GM12878 (cell line): ENCODE measurements at regions not wholly inside any gene's neighbourhood (a gene's known extent, or its start where the extent isn't known, plus 50 kb on each side); places are given as distances from the start of the nearest gene placed in this dataset.

Experiments
- ATAC-seq: fragments of 200-7000 bp; cut with Tn5 transposase; 3 replicates; pipeline ENCODE4 v1.9.1; 2020; ENCODE audit warnings: mild to moderate bottlenecking, moderate library complexity
- BruUV-seq: library from RNA; stranded (reverse); fragments of 400-500 nt; replicated peaks from 2 replicates; lab custom pipeline; 2021; lab: Mats Ljungman, UMichigan
- CTCF ChIA-PET: fragments of 300-600 bp; sonication (Branson Sonifier 250); formaldehyde crosslinking; extraction: SDS; loops from one replicate; lab custom pipeline; 2021; ENCODE audit warnings: inconsistent platforms; lab: Yijun Ruan, JAX
- POLR2A ChIA-PET: fragments of 350-600 bp; formaldehyde crosslinking; extraction: SDS; loops from one replicate; lab custom pipeline; 2021; ENCODE audit warnings: inconsistent platforms; lab: Charles Lee
- RAD21 ChIA-PET: fragments of 300-600 bp; sonication (Branson Sonifier 250); formaldehyde crosslinking; loops from one replicate; lab custom pipeline; 2023; ENCODE audit warnings: antibody characterized with exemption; ENCODE audit not compliant: unreplicated experiment; lab: Charles Lee
- SMC1A ChIA-PET: fragments of 300-600 bp; sonication (Branson Sonifier 250); formaldehyde crosslinking; loops from one replicate; lab custom pipeline; 2023; ENCODE audit not compliant: unreplicated experiment, uncharacterized antibody; lab: Charles Lee
- DNase-seq: peaks from one replicate; pipeline ENCODE4 v3.0.0-alpha.2; 2011; ENCODE audit warnings: low read depth, low spot score
- FAIRE-seq: peaks from 3 replicates; lab custom pipeline; 2011; peaks lifted over from hg19 to GRCh38; lab: Jason Lieb, UNC
- H2AFZ ChIP-seq: 2 replicates; pipeline ENCODE4 v1.6.0; 2011; ENCODE audit warnings: low read depth, low read length, control low read depth; ENCODE audit not compliant: control insufficient read depth
- H3K27ac ChIP-seq: 2 replicates; pipeline ENCODE4 v1.5.1; 2011; ENCODE audit warnings: control low read depth; ENCODE audit not compliant: control insufficient read depth, insufficient read depth
- H3K27me3 ChIP-seq, 2 experiments: replicated peaks in 1 of 2; 2 replicates each; pipeline versions ENCODE4 v1.6.0 to v1.6.1; 2011; ENCODE audit warnings: low read length in 1 of 2; ENCODE audit not compliant: control insufficient read depth in 2 of 2, insufficient read depth in 2 of 2
- H3K36me3 ChIP-seq, 2 experiments: 2 replicates each; pipeline ENCODE4 v1.5.1; 2011; ENCODE audit warnings: low read length in 1 of 2; ENCODE audit not compliant: control insufficient read depth in 2 of 2, insufficient read depth in 2 of 2
- H3K4me1 ChIP-seq: 2 replicates; pipeline ENCODE4 v1.6.1; 2011; ENCODE audit warnings: mild to moderate bottlenecking, low read length, moderate library complexity, mixed read lengths; ENCODE audit not compliant: control insufficient read depth, insufficient read depth
- H3K4me2 ChIP-seq: 2 replicates; pipeline ENCODE4 v1.6.0; 2011; ENCODE audit warnings: control low read depth; ENCODE audit not compliant: control insufficient read depth, insufficient read depth
- H3K4me3 ChIP-seq: fragments of 200-600 bp; sonication (generic); 2 replicates; pipeline ENCODE4 v1.5.1; 2016
- H3K79me2 ChIP-seq: 2 replicates; pipeline ENCODE4 v1.6.0; 2011; ENCODE audit warnings: low read length; ENCODE audit not compliant: control insufficient read depth, insufficient read depth
- H3K9ac ChIP-seq: 2 replicates; pipeline ENCODE4 v1.8.0; 2011; ENCODE audit warnings: low read length, control low read depth, mixed read lengths; ENCODE audit not compliant: control insufficient read depth, insufficient read depth
- H3K9me3 ChIP-seq: replicated peaks from 3 replicates; pipeline ENCODE4 v1.5.1; 2011; ENCODE audit warnings: mild to moderate bottlenecking, low read length; ENCODE audit not compliant: control insufficient read depth, insufficient read depth
- H4K20me1 ChIP-seq: 2 replicates; pipeline ENCODE4 v1.6.0; 2011; ENCODE audit not compliant: control insufficient read depth, insufficient read depth
- BCLAF1 ChIP-seq: fragments of 450-650 bp; IDR thresholded peaks from 2 replicates; pipeline ENCODE4 v1.6.1; 2017; ENCODE audit warnings: antibody characterized with exemption, mild to moderate bottlenecking, moderate library complexity
- CHD4 ChIP-seq: fragments of 200-600 bp; sonication (generic); IDR thresholded peaks from 2 replicates; pipeline ENCODE4 v1.6.1; 2016; ENCODE audit warnings: mild to moderate bottlenecking
- EGR1 ChIP-seq, 2 experiments: IDR thresholded peaks; 1 replicate in 1 of 2; 2 replicates in 1 of 2; pipeline ENCODE4 v1.6.1; 2011 to 2012; ENCODE audit warnings: low read depth in 2 of 2, low read length in 2 of 2, borderline replicate concordance in 1 of 2, mild to moderate bottlenecking in 1 of 2, moderate library complexity in 1 of 2
- HSF1 ChIP-seq: fragments of 150-350 bp; IDR thresholded peaks from 2 replicates; pipeline ENCODE4 v1.6.1; 2014; ENCODE audit warnings: mild to moderate bottlenecking, low read depth, low read length
- MTA3 ChIP-seq: IDR thresholded peaks from 2 replicates; pipeline ENCODE4 v1.6.1; 2012; ENCODE audit warnings: low read length, inconsistent platforms, borderline replicate concordance
- NBN ChIP-seq: fragments of 450-650 bp; IDR thresholded peaks from 2 replicates; pipeline ENCODE4 v1.6.1; 2016
- RFX5 ChIP-seq: IDR thresholded peaks from 2 replicates; pipeline ENCODE4 v1.6.1; 2011; ENCODE audit warnings: low read depth, low read length, improper control_type of control experiment
- SREBF1 ChIP-seq: IDR thresholded peaks from 2 replicates; pipeline ENCODE4 v1.6.1; 2012; ENCODE audit warnings: mild to moderate bottlenecking, low read length
- ZNF207 ChIP-seq: fragments of 450-650 bp; IDR thresholded peaks from 2 replicates; pipeline ENCODE4 v1.6.1; 2014; ENCODE audit warnings: antibody characterized with exemption, mild to moderate bottlenecking, borderline replicate concordance
- ZNF24 ChIP-seq: fragments of 450-650 bp; IDR thresholded peaks from 2 replicates; pipeline ENCODE4 v1.6.1; 2017; ENCODE audit warnings: antibody characterized with exemption, mild to moderate bottlenecking
- WGBS: methylation state at CpG from one replicate; pipeline ENCODE4 v1.1.6; 2016; ENCODE audit warnings: low lambda C conversion rate; ENCODE audit not compliant: insufficient replicate concordance, insufficient coverage; ENCODE audit errors: missing lambda C conversion rate; 5-methylcytosine and 5-hydroxymethylcytosine counted together
- in situ Hi-C: fragments of 300-500 bp; cut with MboI; formaldehyde crosslinking; loops from 9 replicates; pipeline ENCODE4 v1.14.3; 2018; ENCODE audit warnings: mixed read lengths
- intact Hi-C: fragments of 100-400 bp; cut with micrococcal nuclease; formaldehyde crosslinking; loops from one replicate; pipeline ENCODE4 v1.14.2; 2022; ENCODE audit not compliant: unreplicated experiment

GRCh38 chr2:236726701-236727450, 157.3 kb downstream of the ACKR3 start:
- Histone ChIP-seq H3K27me3 (peaks cover 0 to 4% of the 10 kb centered on the region in 2 experiments), H4K20me1 (no peaks in the 10 kb centered on the region), H3K27ac (no peak overlapping the region), H3K9me3 (no peaks in the 10 kb centered on the region), H3K36me3 (no peaks in the 10 kb centered on the region), H2AFZ (no peak overlapping the region), H3K4me3 (no peak overlapping the region), H3K4me1 (no peaks in the 10 kb centered on the region), H3K9ac (no peak overlapping the region), H3K4me2 (no peak overlapping the region), H3K79me2 (no peaks in the 10 kb centered on the region)
- intact Hi-C loops (no loop called here), in situ Hi-C loops (no loop called here)
- POLR2A ChIA-PET: no interaction called here
- WGBS: 66% methylated on average over 20 of the region's 20 CpGs
- no peak for DNase-seq
- no peak for TF ChIP-seq ZNF207
- ATAC-seq: no peak
- no TSS peak for BruUV-seq
- no peak for FAIRE-seq
- RAD21 ChIA-PET: no interaction called here
- CTCF ChIA-PET: no interaction called here
- SMC1A ChIA-PET: no interaction called here

- no peaks in the 10 kb centered on the region for H3K79me2 ChIP-seq
- RAD21 ChIA-PET: no interaction called here
- BruUV-seq: no TSS peak
- H3K4me1 ChIP-seq: no peaks in the 10 kb centered on the region
- POLR2A ChIA-PET: no interaction called here
- intact Hi-C loops: no loop called here
- no peak overlapping the region for H2AFZ ChIP-seq
- DNase-seq: no peak
- peaks cover 0 to 4% of the 10 kb centered on the region in 2 experiments for H3K27me3 ChIP-seq
- no peak for ATAC-seq
- no peak overlapping the region for H3K9ac ChIP-seq
- no peaks in the 10 kb centered on the region for H4K20me1 ChIP-seq
- H3K9me3 ChIP-seq: no peaks in the 10 kb centered on the region
- no peak overlapping the region for H3K27ac ChIP-seq
- in situ Hi-C loops: no loop called here
- SMC1A ChIA-PET: no interaction called here
- H3K4me3 ChIP-seq: no peak overlapping the region
- CTCF ChIA-PET: no interaction called here
- 26% methylated on average over 13 of the region's 13 CpGs for WGBS
- no peaks in the 10 kb centered on the region for H3K36me3 ChIP-seq
- no peak for TF ChIP-seq SREBF1
- no peak for TF ChIP-seq BCLAF1
- no peak for TF ChIP-seq ZNF24
- TF ChIP-seq HSF1: no peak
- no peak for TF ChIP-seq CHD4
- no peak for TF ChIP-seq NBN
- no peak for TF ChIP-seq EGR1 (IDR thresholded peaks at IDR 0.05; ENCODE audit: borderline replicate concordance in 1 of 2, low read depth in 2 of 2, low read length in 2 of 2)
- no peak for TF ChIP-seq RFX5
- TF ChIP-seq MTA3: no peak
- no peak overlapping the region for H3K4me2 ChIP-seq
- no peak for FAIRE-seq
Observed at GRCh38 chr2:236728916-236729670, 159.5 kb downstream of the ACKR3 start.
